H9 (cell line): ENCODE measurements at regions not wholly inside any gene's neighbourhood (a gene's known extent, or its start where the extent isn't known, plus 50 kb on each side); places are given as distances from the start of the nearest gene placed in this dataset.

Source experiments
- DNase-seq: peaks from one replicate; pipeline ENCODE4 v3.0.0-alpha.2; 2017
- H2AFZ ChIP-seq: one replicate; pipeline ENCODE4 v1.6.1; 2013; ENCODE audit warnings: mild to moderate bottlenecking, low read length, control low read depth, moderate library complexity
- H2AK5ac ChIP-seq: 2 replicates; pipeline ENCODE4 v1.6.1; 2013; ENCODE audit warnings: low read length, control low read depth, mixed read lengths; ENCODE audit not compliant: insufficient read length
- H2BK120ac ChIP-seq: one replicate; pipeline ENCODE4 v1.6.1; 2013; ENCODE audit warnings: low read depth, mild to moderate bottlenecking, low read length, control low read depth, inconsistent platforms; ENCODE audit not compliant: poor library complexity, severe bottlenecking
- H2BK12ac ChIP-seq: 2 replicates; pipeline ENCODE4 v1.6.1; 2013; ENCODE audit warnings: low read length, control low read depth, mixed read lengths, low read depth; ENCODE audit not compliant: insufficient read length
- H2BK15ac ChIP-seq: 2 replicates; pipeline ENCODE4 v1.6.1; 2013; ENCODE audit warnings: low read depth, low read length, control low read depth
- H2BK20ac ChIP-seq: one replicate; pipeline ENCODE4 v1.6.1; 2013; ENCODE audit warnings: low read depth, mild to moderate bottlenecking, low read length, control low read depth, inconsistent platforms; ENCODE audit not compliant: poor library complexity, severe bottlenecking
- H2BK5ac ChIP-seq: 2 replicates; pipeline ENCODE4 v1.6.1; 2013; ENCODE audit warnings: low read length, control low read depth, mixed read lengths; ENCODE audit not compliant: insufficient read length
- H3K14ac ChIP-seq: 2 replicates; pipeline ENCODE4 v1.6.1; 2013; ENCODE audit warnings: low read length, control low read depth; ENCODE audit not compliant: insufficient read depth
- H3K18ac ChIP-seq: 2 replicates; pipeline ENCODE4 v1.6.1; 2013; ENCODE audit warnings: low read depth, mild to moderate bottlenecking, mixed read lengths, low read length, control low read depth; ENCODE audit not compliant: insufficient read length
- H3K23ac ChIP-seq: 2 replicates; pipeline ENCODE4 v1.6.1; 2013; ENCODE audit warnings: low read length, control low read depth, mixed read lengths, low read depth; ENCODE audit not compliant: insufficient read length
- H3K23me2 ChIP-seq: 2 replicates; pipeline ENCODE4 v1.6.1; 2013; ENCODE audit warnings: low read depth, mild to moderate bottlenecking, mixed read lengths, low read length, control low read depth; ENCODE audit not compliant: insufficient read length, poor library complexity, severe bottlenecking
- H3K27ac ChIP-seq: 2 replicates; pipeline ENCODE4 v1.5.1; 2013; ENCODE audit warnings: low read length, control low read depth, mixed read lengths, low read depth; ENCODE audit not compliant: insufficient read length
- H3K27me3 ChIP-seq: 2 replicates; pipeline ENCODE4 v1.6.1; 2013; ENCODE audit warnings: low read length, control low read depth, inconsistent platforms; ENCODE audit not compliant: insufficient read depth
- H3K4ac ChIP-seq: 2 replicates; pipeline ENCODE4 v1.6.1; 2013; ENCODE audit warnings: low read depth, mild to moderate bottlenecking, control low read depth, inconsistent platforms, low read length, moderate library complexity
- H3K4me1 ChIP-seq: 2 replicates; pipeline ENCODE4 v1.6.1; 2013; ENCODE audit warnings: low read length, control low read depth, inconsistent platforms; ENCODE audit not compliant: insufficient read depth
- H3K4me2 ChIP-seq: 2 replicates; pipeline ENCODE4 v1.6.1; 2013; ENCODE audit warnings: low read length, control low read depth, mixed read lengths; ENCODE audit not compliant: insufficient read length, insufficient read depth
- H3K56ac ChIP-seq: 2 replicates; pipeline ENCODE4 v1.6.1; 2013; ENCODE audit warnings: low read depth, mild to moderate bottlenecking, mixed read lengths, low read length, control low read depth; ENCODE audit not compliant: insufficient read length
- H3K79me1 ChIP-seq: 2 replicates; pipeline ENCODE4 v1.6.1; 2013; ENCODE audit warnings: low read depth, mild to moderate bottlenecking, moderate library complexity, low read length, control low read depth, inconsistent platforms; ENCODE audit not compliant: insufficient read depth, poor library complexity, severe bottlenecking
- H3K79me2 ChIP-seq: 2 replicates; pipeline ENCODE4 v1.6.1; 2013; ENCODE audit warnings: low read length, control low read depth, inconsistent platforms; ENCODE audit not compliant: insufficient read depth
- H3K9ac ChIP-seq: 2 replicates; pipeline ENCODE4 v1.6.1; 2013; ENCODE audit warnings: low read length, control low read depth, mixed read lengths; ENCODE audit not compliant: insufficient read length; ENCODE audit errors: extremely low read depth
- H3K9me3 ChIP-seq: one replicate; pipeline ENCODE4 v1.6.1; 2013; ENCODE audit warnings: low read depth, low read length, inconsistent platforms; ENCODE audit not compliant: control insufficient read depth
- H3T11ph ChIP-seq: one replicate; pipeline ENCODE4 v1.6.1; 2013; ENCODE audit warnings: mild to moderate bottlenecking, low read length, control low read depth, inconsistent platforms
- H4K20me1 ChIP-seq: one replicate; pipeline ENCODE4 v1.6.1; 2013; ENCODE audit not compliant: control insufficient read depth, insufficient read length, insufficient read depth
- H4K5ac ChIP-seq: 2 replicates; pipeline ENCODE4 v1.6.1; 2013; ENCODE audit warnings: low read depth, mild to moderate bottlenecking, mixed read lengths, low read length, control low read depth; ENCODE audit not compliant: insufficient read length
- H4K8ac ChIP-seq: replicated peaks from 2 replicates; pipeline ENCODE4 v1.6.1; 2013; ENCODE audit warnings: low read length, control low read depth, mixed read lengths, low read depth; ENCODE audit not compliant: insufficient read length
- H4K91ac ChIP-seq: 2 replicates; pipeline ENCODE4 v1.6.1; 2013; ENCODE audit warnings: low read depth, mild to moderate bottlenecking, moderate library complexity, mixed read lengths, low read length, control low read depth; ENCODE audit not compliant: insufficient read length
- H3K27ac Mint-ChIP-seq, 3 experiments: 2 replicates in 2 of 3; 3 replicates in 1 of 3; pipeline ENCODE4 v1.8.0; 2020 to 2021; ENCODE audit warnings: mixed read lengths in 3 of 3, mild to moderate bottlenecking in 1 of 3, moderate library complexity in 1 of 3
- H3K27me3 Mint-ChIP-seq: 2 replicates; pipeline ENCODE4 v1.8.0; 2021; ENCODE audit warnings: low read depth, mild to moderate bottlenecking, moderate library complexity, mixed read lengths
- H3K36me3 Mint-ChIP-seq, 3 experiments: 2 replicates in 2 of 3; 3 replicates in 1 of 3; pipeline ENCODE4 v1.8.0; 2020 to 2021; ENCODE audit warnings: low read depth in 3 of 3, mixed read lengths in 3 of 3; ENCODE audit not compliant: insufficient read depth in 1 of 3
- H3K4me1 Mint-ChIP-seq, 2 experiments: 2 replicates each; pipeline ENCODE4 v1.8.0; 2020; ENCODE audit warnings: mixed read lengths in 2 of 2
- H3K4me3 Mint-ChIP-seq, 2 experiments: 2 replicates in 1 of 2; 3 replicates in 1 of 2; pipeline ENCODE4 v1.8.0; 2020 to 2021; ENCODE audit warnings: mild to moderate bottlenecking in 2 of 2, mixed read lengths in 2 of 2, moderate library complexity in 1 of 2
- H3K9me3 Mint-ChIP-seq, 2 experiments: 2 replicates in 1 of 2; 3 replicates in 1 of 2; pipeline ENCODE4 v1.8.0; 2020; ENCODE audit warnings: mild to moderate bottlenecking in 2 of 2, mixed read lengths in 2 of 2, moderate library complexity in 1 of 2
- CTCF ChIP-seq: fragments of 200-600 bp; sonication (generic); conservative IDR thresholded peaks from 3 replicates; pipeline ENCODE4 v1.8.0; 2021; ENCODE audit warnings: antibody characterized with exemption, mild to moderate bottlenecking
- WGBS: extraction: QIAGEN DNeasy Blood & Tissue Kit; methylation state at CpG from one replicate; pipeline ENCODE4 v1.1.7; 2013; ENCODE audit warnings: missing lambda C conversion rate, low lambda C conversion rate, mixed read lengths; ENCODE audit not compliant: insufficient read length; ENCODE audit errors: extremely low coverage; 5-methylcytosine and 5-hydroxymethylcytosine counted together

DNA sequence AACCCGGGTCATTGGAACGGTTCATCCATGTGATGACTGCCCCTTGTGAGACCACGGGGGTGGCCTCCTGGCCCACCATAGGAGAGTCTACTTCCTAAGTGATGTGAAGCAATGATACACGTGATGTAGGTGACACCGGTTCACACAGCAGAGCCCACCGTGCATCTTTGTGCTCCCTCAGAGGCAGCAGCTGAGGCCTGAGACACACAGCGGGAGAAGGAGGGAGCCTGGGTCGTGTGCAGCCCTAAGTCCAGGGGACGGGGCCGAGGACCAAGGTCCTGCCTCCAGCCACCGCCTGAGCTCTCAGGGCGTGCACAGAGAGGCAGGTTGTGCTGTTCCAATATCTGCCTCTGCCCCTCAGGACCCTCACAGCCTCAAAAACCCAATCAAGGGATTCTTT, 377.2 kb upstream of the SALL3 start:
- Histone ChIP-seq H4K91ac (no peak overlapping the region), H3K79me2 (no peaks in the 10 kb centered on the region), H2BK20ac (no peak overlapping the region), H3K14ac (no peak overlapping the region), H2AFZ (no peak overlapping the region), H3K27me3 (no peaks in the 10 kb centered on the region), H3K9me3 (no peaks in the 10 kb centered on the region), H3K56ac (no peak overlapping the region), H3K23ac (no peak overlapping the region), H3K4me1 (no peaks in the 10 kb centered on the region), H2BK120ac (no peak overlapping the region), H3K79me1 (no peaks in the 10 kb centered on the region), H2BK15ac (no peak overlapping the region), H2BK5ac (no peak overlapping the region), H4K20me1 (no peaks in the 10 kb centered on the region), H2AK5ac (no peak overlapping the region), H3K27ac (no peak overlapping the region), H3K23me2 (no peaks in the 10 kb centered on the region), H4K5ac (no peak overlapping the region), H3K4ac (no peak overlapping the region), H3T11ph (no peak overlapping the region), H3K18ac (no peak overlapping the region), H4K8ac (no peak overlapping the region), H3K9ac (no peak overlapping the region), H2BK12ac (no peak overlapping the region), H3K4me2 (no peak overlapping the region)
- no peak for DNase-seq
- H3K36me3 Mint-ChIP-seq, result peaks cover 0 to 7% (median 5%) of the 10 kb centered on the region in 3 experiments; a peak in 3 of 7 replicates
- no peak overlapping the region; a peak in 1 of 7 replicates for H3K27ac Mint-ChIP-seq
- peaks cover 9% of the 10 kb centered on the region; the same call in 1 of the 2 replicates for H3K27me3 Mint-ChIP-seq
- no peak for TF ChIP-seq CTCF
- H3K4me3 Mint-ChIP-seq, result no peak overlapping the region
- H3K4me1 Mint-ChIP-seq, result peaks cover 0 to 10% of the 10 kb centered on the region in 2 experiments; a peak in 1 of 4 replicates
- no CpG with 5 or more reads among the region's 12 CpGs for whole genome bisulfite sequencing
- H3K9me3 Mint-ChIP-seq, result peaks cover 7 to 9% of the 10 kb centered on the region in 2 experiments; a peak in 4 of 5 replicates
